Prostate gland (tissue), 1 donor: ENCODE measurements at regions not wholly inside any gene's neighbourhood (a gene's known extent, or its start where the extent isn't known, plus 50 kb on each side); places are given as distances from the start of the nearest gene placed in this dataset.

Experiments
- POLR2A ChIP-seq: fragments of 450-650 bp; IDR thresholded peaks from one replicate; pipeline ENCODE4 v1.6.1; 2016; ENCODE audit warnings: antibody characterized with exemption, mild to moderate bottlenecking
- POLR2AphosphoS5 ChIP-seq: sonication (generic); formaldehyde crosslinking; IDR thresholded peaks from one replicate; pipeline ENCODE4 v1.6.1; 2017; ENCODE audit warnings: antibody characterized with exemption

DNA sequence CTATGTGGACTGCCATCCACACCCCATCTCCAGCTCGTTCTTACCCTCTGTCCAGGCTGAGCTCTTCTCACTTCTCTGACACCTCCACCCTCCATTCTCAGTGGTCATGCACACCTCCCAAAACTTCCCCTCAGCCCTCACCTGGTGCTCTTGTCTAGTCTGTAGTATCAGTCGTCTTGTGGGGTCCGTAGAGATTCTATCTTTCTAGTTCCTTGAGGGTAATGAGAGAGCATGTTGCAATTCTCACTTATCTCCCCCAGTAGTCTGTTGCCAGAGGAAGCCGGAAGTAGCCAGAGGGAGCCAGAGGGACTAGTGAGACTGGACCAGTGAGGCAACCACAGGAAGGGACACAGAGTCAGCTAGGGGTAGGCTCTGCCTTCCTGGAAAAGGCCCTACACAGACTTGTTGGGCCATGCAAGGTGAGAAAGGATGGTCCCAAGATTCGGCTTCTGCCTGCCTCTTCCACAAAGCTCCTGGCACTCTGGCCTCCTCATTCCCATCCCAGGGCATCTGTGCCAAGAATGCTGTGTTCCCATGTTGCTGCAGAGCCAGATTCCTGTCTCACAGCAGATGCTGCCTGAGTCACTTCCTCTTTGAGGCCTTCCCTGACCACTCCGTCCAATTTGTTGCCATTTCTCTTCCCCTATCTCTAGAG lies 50.6 kb upstream of the DUSP5 start:
- TF ChIP-seq POLR2A: no peak
- peak; percentile 7 for TF ChIP-seq POLR2AphosphoS5
